ENCODE measurements at regions not wholly inside any gene's neighbourhood (a gene's known extent, or its start where the extent isn't known, plus 50 kb on each side); places are given as distances from the start of the nearest gene placed in this dataset.

GRCh38 chr4:12734586-12734985 lies 749.6 kb downstream of the RAB28 start:
- no peak for ATAC-seq
- Histone ChIP-seq H3K4me2 (no peak overlapping the region), H3K4me3 (no peak overlapping the region), H3K4me1 (no peaks in the 10 kb centered on the region), H3K9me3 (no peaks in the 10 kb centered on the region), H3K27ac (no peak overlapping the region)
- no peak for FAIRE-seq
- ChIA-PET POLR2A (no interaction called here), CTCF (no interaction called here)
- TF ChIP-seq FOSL2 (IDR thresholded peaks at IDR 0.05): no peak
- no peak for TF ChIP-seq FOSL2 (CRISPR knock-in tag; IDR thresholded peaks at IDR 0.05)
- no peak for TF ChIP-seq BHLHE40 (IDR thresholded peaks at IDR 0.05; ENCODE audit: low read depth, low read length)
- TF ChIP-seq ZSCAN20 (CRISPR knock-in tag; IDR thresholded peaks at IDR 0.05): no peak
- TF ChIP-seq MYC (IDR thresholded peaks at IDR 0.05; ENCODE audit: borderline replicate concordance, low read length): no peak
- no peak for TF ChIP-seq REST (IDR thresholded peaks at IDR 0.05)
- 0% methylated on average over 2 of the region's 2 CpGs for WGBS (ENCODE audit: missing lambda C conversion rate)
- DNase-seq (ENCODE audit: low read depth in 1 of 2, low spot score in 1 of 2): no peak

GRCh38 chr4:12729384-12729783 lies 754.8 kb downstream of the RAB28 start:
- Histone ChIP-seq H3K27ac (no peak overlapping the region), H3K4me1 (no peaks in the 10 kb centered on the region), H3K4me3 (no peak overlapping the region), H3K4me2 (no peak overlapping the region), H3K9me3 (no peaks in the 10 kb centered on the region)
- peak in 1 of 2 experiments; percentile 18 for DNase-seq (ENCODE audit: low read depth in 1 of 2, low spot score in 1 of 2)
- ChIA-PET CTCF (interaction anchor here (0.9 kb wide), 1 partner anchor 12 kb away, joined by 3 read pairs; no protein-coding TSS in a partner anchor), POLR2A (no interaction called here)
- TF ChIP-seq SMC3 (IDR thresholded peaks at IDR 0.05): peak; percentile 33; the same call in 1 of the 3 replicates
- TF ChIP-seq CTCF (IDR thresholded peaks at IDR 0.05): peak; percentile 41
- TF ChIP-seq RAD21 (conservative IDR thresholded peaks at IDR 0.05 in 1 of 2, IDR thresholded peaks at IDR 0.05 in 1 of 2): peak; percentile 44 to 57
- TF ChIP-seq MAX (IDR thresholded peaks at IDR 0.05): no peak
- no peak for TF ChIP-seq NFE2L2 (conservative IDR thresholded peaks at IDR 0.05; ENCODE audit: low read length)
- TF ChIP-seq CHD4 (IDR thresholded peaks at IDR 0.05; ENCODE audit: borderline replicate concordance): no peak
- no peak for TF ChIP-seq ZNF302 (CRISPR knock-in tag; IDR thresholded peaks at IDR 0.05)
- TF ChIP-seq GATA3 (IDR thresholded peaks at IDR 0.05; ENCODE audit: borderline replicate concordance): no peak
- no peak for TF ChIP-seq HOXB13 (CRISPR knock-in tag; IDR thresholded peaks at IDR 0.05; ENCODE audit: low read depth)
- ATAC-seq: no peak
- 5% methylated on average over 1 of the region's 1 CpG for WGBS (ENCODE audit: missing lambda C conversion rate)
- no peak for FAIRE-seq

- Histone ChIP-seq H3K4me1 (no peaks in the 10 kb centered on the region), H3K4me2 (peak overlapping the region; percentile 18; the same call in 1 of the 3 replicates), H3K9me3 (no peaks in the 10 kb centered on the region), H3K4me3 (no peak overlapping the region), H3K27ac (no peak overlapping the region)
- WGBS (ENCODE audit: missing lambda C conversion rate): under 1% methylated on average over 5 of the region's 5 CpGs
- DNase-seq (ENCODE audit: low read depth in 1 of 2, low spot score in 1 of 2) (peak in 1 of 2 experiments; percentile 2), ATAC-seq (no peak; a peak in 1 of 6 replicates), FAIRE-seq (no peak)
- POLR2A ChIA-PET: interaction anchor here (0.6 kb wide), 1 partner anchor 808 kb away, joined by 9 read pairs; no protein-coding TSS in a partner anchor
- CTCF ChIA-PET: interaction anchor here (1.0 kb wide), 1 partner anchor 9 kb away, joined by 4 read pairs; no protein-coding TSS in a partner anchor
- TF ChIP-seq CHD4 (IDR thresholded peaks at IDR 0.05; ENCODE audit: borderline replicate concordance) (no peak), HOXB5 (CRISPR knock-in tag; IDR thresholded peaks at IDR 0.05) (no peak), FOSB (CRISPR knock-in tag; IDR thresholded peaks at IDR 0.05) (no peak), CTCF (IDR thresholded peaks at IDR 0.05) (peak; percentile 39; the same call in 2 of the 3 replicates), CEBPB (IDR thresholded peaks at IDR 0.05) (no peak), RARB (CRISPR knock-in tag; IDR thresholded peaks at IDR 0.05) (no peak), NPAS2 (CRISPR knock-in tag; IDR thresholded peaks at IDR 0.05; ENCODE audit: borderline replicate concordance) (no peak), PBX3 (IDR thresholded peaks at IDR 0.05) (no peak), RCOR1 (IDR thresholded peaks at IDR 0.05; ENCODE audit: low read depth, low read length) (no peak), ZFP36 (IDR thresholded peaks at IDR 0.05; ENCODE audit: borderline replicate concordance, partially characterized antibody) (no peak), JUNB (IDR thresholded peaks at IDR 0.05) (no peak), MAFK (IDR thresholded peaks at IDR 0.05; ENCODE audit: partially characterized antibody) (no peak), NR3C1 (IDR thresholded peaks at IDR 0.05) (no peak), CHD2 (IDR thresholded peaks at IDR 0.05; ENCODE audit: low read length, partially characterized antibody) (no peak)
Observed at GRCh38 chr4:12724510-12724909, 759.6 kb downstream of the RAB28 start.
